SU-DHL-6 (cell line): ENCODE measurements at regions not wholly inside any gene's neighbourhood (a gene's known extent, or its start where the extent isn't known, plus 50 kb on each side); places are given as distances from the start of the nearest gene placed in this dataset.

Source experiments
- CTCF ChIP-seq: fragments of 200-600 bp; sonication (generic); IDR thresholded peaks from one replicate; pipeline ENCODE4 v1.5.1; 2017; ENCODE audit warnings: antibody characterized with exemption, mild to moderate bottlenecking, low read length, moderate library complexity; ENCODE audit not compliant: insufficient read depth, poor library complexity, severe bottlenecking
- EZH2phosphoT487 ChIP-seq: fragments of 200-600 bp; sonication (generic), shearing (Covaris generic); conservative IDR thresholded peaks from 2 replicates; pipeline ENCODE4 v1.6.1; 2018; ENCODE audit warnings: mild to moderate bottlenecking, antibody characterized with exemption, low read length, moderate library complexity, mixed read lengths

DNA sequence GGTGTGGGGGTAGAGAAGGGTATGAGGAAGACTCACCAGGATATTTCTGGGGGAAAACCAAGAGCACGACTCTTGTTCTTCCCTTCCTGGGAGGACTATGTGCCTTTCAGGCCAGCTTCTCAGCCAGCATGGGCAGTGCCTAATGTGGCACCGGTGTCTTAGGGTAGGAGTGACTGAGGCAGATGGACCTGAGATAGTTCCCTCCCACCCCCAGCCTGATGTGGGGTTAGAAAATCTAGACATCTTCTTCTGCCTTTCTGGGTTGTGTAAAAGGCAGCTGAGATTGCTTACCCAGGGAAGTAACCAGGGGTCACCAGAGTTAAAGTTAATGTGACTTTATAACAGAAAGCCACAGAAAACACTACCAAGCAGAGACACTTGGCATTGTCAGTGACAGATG is 127.3 kb downstream of the TMA16 start:
- TF ChIP-seq CTCF: no peak
- TF ChIP-seq EZH2phosphoT487: no peak
